Caco-2 (cell line): ENCODE measurements at regions not wholly inside any gene's neighbourhood (a gene's known extent, or its start where the extent isn't known, plus 50 kb on each side); places are given as distances from the start of the nearest gene placed in this dataset.
"Not testable (repeated sequence)": the region's sequence is repeated elsewhere in the genome, so short reads cannot be mapped to it uniquely, and the experiment has no call there.

Experiments
- BruUV-seq: library from RNA; stranded (reverse); fragments of 400-500 nt; replicated peaks from 2 replicates; lab custom pipeline; 2021; lab: Mats Ljungman, UMichigan
- CTCF ChIA-PET: fragments of 300-600 bp; sonication (Branson Sonifier 250); formaldehyde crosslinking; loops from one replicate; lab custom pipeline; 2022; ENCODE audit warnings: antibody characterized with exemption; lab: Charles Lee
- POLR2A ChIA-PET: fragments of 300-600 bp; sonication (Branson Sonifier 250); formaldehyde crosslinking; loops from one replicate; lab custom pipeline; 2022; ENCODE audit warnings: antibody characterized with exemption; lab: Charles Lee
- DNase-seq, 2 experiments: peaks; one replicate each; pipeline versions ENCODE4 v3.0.0 to v3.0.0-alpha.2; 2020 to 2022
- H3K27me3 ChIP-seq: replicated peaks from 2 replicates; pipeline ENCODE4 v1.6.0; 2011; ENCODE audit warnings: low read length; ENCODE audit not compliant: control insufficient read depth, insufficient read depth
- H3K36me3 ChIP-seq: 2 replicates; pipeline ENCODE4 v1.5.1; 2011; ENCODE audit warnings: low read length; ENCODE audit not compliant: control insufficient read depth, insufficient read depth
- H3K4me1 ChIP-seq: fragments of 250-450 bp; sonication (Bioruptor Pico); 2 replicates; pipeline ENCODE4 v1.5.1; 2020; ENCODE audit warnings: mild to moderate bottlenecking
- H3K4me3 ChIP-seq: 2 replicates; pipeline ENCODE4 v1.5.1; 2011; ENCODE audit warnings: low read depth, mild to moderate bottlenecking, control low read depth, low read length
- H3K9me3 ChIP-seq: fragments of 250-450 bp; sonication (Bioruptor Pico); 2 replicates; pipeline ENCODE4 v1.5.1; 2020; ENCODE audit warnings: mild to moderate bottlenecking, moderate library complexity
- H3K27ac Mint-ChIP-seq: one replicate; pipeline ENCODE4 v1.8.0; 2022; ENCODE audit warnings: mixed read lengths; ENCODE audit not compliant: unreplicated experiment
- H3K27me3 Mint-ChIP-seq: one replicate; pipeline ENCODE4 v1.8.0; 2022; ENCODE audit warnings: mixed read lengths; ENCODE audit not compliant: insufficient read depth, unreplicated experiment
- H3K36me3 Mint-ChIP-seq: one replicate; pipeline ENCODE4 v1.8.0; 2022; ENCODE audit warnings: mild to moderate bottlenecking, mixed read lengths; ENCODE audit not compliant: insufficient read depth, unreplicated experiment
- H3K4me1 Mint-ChIP-seq: one replicate; pipeline ENCODE4 v1.8.0; 2022; ENCODE audit warnings: low read depth, mixed read lengths; ENCODE audit not compliant: unreplicated experiment
- H3K4me3 Mint-ChIP-seq: one replicate; pipeline ENCODE4 v1.8.0; 2022; ENCODE audit warnings: mild to moderate bottlenecking, moderate library complexity, mixed read lengths; ENCODE audit not compliant: unreplicated experiment
- H3K9me3 Mint-ChIP-seq: one replicate; pipeline ENCODE4 v1.8.0; 2022; ENCODE audit warnings: mixed read lengths; ENCODE audit not compliant: unreplicated experiment
- intact Hi-C: fragments of 100-400 bp; cut with micrococcal nuclease; formaldehyde crosslinking; loops from one replicate; pipeline ENCODE4 v1.10.0; 2022; ENCODE audit not compliant: unreplicated experiment
- TF ChIP-seq, protein P1 (sequence below), 2 experiments: fragments of 200-600 bp in 1 of 2; IDR thresholded peaks; 1 replicate in 1 of 2; 2 replicates in 1 of 2; pipeline versions ENCODE4 v1.5.1 to v1.8.0; 2011 to 2022; ENCODE audit warnings: antibody characterized with exemption in 1 of 2, control low read depth in 1 of 2, inconsistent platforms in 1 of 2, low read depth in 1 of 2, low read length in 1 of 2, mild to moderate bottlenecking in 1 of 2, moderate library complexity in 1 of 2; ENCODE audit not compliant: insufficient read depth in 1 of 2, severe bottlenecking in 1 of 2, unreplicated experiment in 1 of 2

DNA sequence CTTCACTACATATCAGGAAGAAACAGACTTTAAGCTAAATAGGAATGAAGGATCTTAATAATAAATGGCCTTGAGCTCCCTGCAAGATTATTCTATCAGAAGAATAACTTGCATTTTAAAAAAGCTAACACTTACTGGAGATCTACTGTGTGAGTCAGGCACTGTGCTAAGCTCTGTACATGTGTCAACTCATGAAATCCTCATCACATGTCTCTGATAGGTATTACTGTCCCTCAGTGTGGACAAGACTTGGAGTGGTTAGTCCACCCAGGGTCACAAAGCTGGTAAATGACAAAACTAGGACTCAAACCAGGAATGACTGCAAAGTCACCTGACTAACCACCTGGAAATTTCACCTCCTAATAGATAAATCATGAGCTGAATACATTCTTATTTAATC is 57.1 kb upstream of the KCTD7 start:
- no peaks in the 10 kb centered on the region for H3K9me3 Mint-ChIP-seq
- H3K27me3 Mint-ChIP-seq: no peaks in the 10 kb centered on the region
- ChIA-PET CTCF (no interaction called here), POLR2A (no interaction called here)
- TSS peak; percentile 4 for BruUV-seq
- no peak overlapping the region for H3K27ac Mint-ChIP-seq
- H3K9me3 ChIP-seq: no peaks in the 10 kb centered on the region
- H3K4me3 Mint-ChIP-seq: no peak overlapping the region
- H3K4me3 ChIP-seq: no peak overlapping the region
- TF ChIP-seq, protein P1, sequence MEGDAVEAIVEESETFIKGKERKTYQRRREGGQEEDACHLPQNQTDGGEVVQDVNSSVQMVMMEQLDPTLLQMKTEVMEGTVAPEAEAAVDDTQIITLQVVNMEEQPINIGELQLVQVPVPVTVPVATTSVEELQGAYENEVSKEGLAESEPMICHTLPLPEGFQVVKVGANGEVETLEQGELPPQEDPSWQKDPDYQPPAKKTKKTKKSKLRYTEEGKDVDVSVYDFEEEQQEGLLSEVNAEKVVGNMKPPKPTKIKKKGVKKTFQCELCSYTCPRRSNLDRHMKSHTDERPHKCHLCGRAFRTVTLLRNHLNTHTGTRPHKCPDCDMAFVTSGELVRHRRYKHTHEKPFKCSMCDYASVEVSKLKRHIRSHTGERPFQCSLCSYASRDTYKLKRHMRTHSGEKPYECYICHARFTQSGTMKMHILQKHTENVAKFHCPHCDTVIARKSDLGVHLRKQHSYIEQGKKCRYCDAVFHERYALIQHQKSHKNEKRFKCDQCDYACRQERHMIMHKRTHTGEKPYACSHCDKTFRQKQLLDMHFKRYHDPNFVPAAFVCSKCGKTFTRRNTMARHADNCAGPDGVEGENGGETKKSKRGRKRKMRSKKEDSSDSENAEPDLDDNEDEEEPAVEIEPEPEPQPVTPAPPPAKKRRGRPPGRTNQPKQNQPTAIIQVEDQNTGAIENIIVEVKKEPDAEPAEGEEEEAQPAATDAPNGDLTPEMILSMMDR (IDR thresholded peaks at IDR 0.05; ENCODE audit: insufficient read depth in 1 of 2, low read depth in 1 of 2, low read length in 1 of 2, severe bottlenecking in 1 of 2, unreplicated experiment in 1 of 2): no peak
- peaks cover 20% of the 10 kb centered on the region for H3K4me1 Mint-ChIP-seq
- H3K4me1 ChIP-seq: no peaks in the 10 kb centered on the region
- H3K36me3 Mint-ChIP-seq: peaks cover 88% of the 10 kb centered on the region
- H3K27me3 ChIP-seq: no peaks in the 10 kb centered on the region
- DNase-seq: no peak
- intact Hi-C loops: no loop called here
- peaks cover 3% of the 10 kb centered on the region for H3K36me3 ChIP-seq

DNA sequence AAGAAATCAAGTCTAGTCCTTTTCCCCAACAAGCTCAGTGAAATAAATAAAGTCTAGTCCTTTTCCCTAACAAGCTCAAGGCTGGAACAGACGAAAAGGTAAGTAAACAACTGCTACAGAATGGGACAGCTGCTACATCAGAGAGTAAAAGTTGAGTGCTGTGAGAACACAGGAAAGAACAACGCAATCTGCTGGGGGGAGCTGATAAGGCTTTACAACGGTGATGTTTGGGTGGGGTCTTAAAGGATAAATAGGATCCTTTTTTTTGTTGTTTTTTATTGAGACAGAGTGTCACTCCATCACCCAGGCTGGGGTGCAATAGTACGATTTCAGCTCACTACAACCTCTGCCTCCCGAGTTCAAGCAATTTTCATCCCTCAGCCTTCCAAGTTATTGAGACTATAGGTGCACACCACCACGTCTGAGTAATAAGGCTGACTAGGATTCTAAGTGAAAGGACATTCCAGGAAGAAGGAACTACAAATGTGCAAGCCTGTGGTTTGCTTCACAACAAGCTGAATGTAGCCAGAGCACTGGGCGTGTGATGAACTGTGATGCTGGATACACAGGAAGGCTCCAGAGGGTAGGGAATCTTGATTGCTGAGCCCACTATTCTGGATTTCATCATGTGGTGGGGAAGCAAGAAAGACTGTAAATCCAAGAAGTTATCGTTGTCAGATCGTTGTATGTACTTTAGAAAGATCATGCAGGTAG is 54.7 kb upstream of the KCTD7 start:
- H3K27me3 ChIP-seq, intact Hi-C loops, H3K9me3 Mint-ChIP-seq, H3K4me3 Mint-ChIP-seq, H3K9me3 ChIP-seq, DNase-seq, H3K4me3 ChIP-seq, BruUV-seq, CTCF ChIA-PET, H3K4me1 ChIP-seq, H3K36me3 ChIP-seq, H3K27me3 Mint-ChIP-seq, H3K27ac Mint-ChIP-seq, POLR2A ChIA-PET: not testable (repeated sequence)
- H3K4me1 Mint-ChIP-seq: peaks cover 31% of the 10 kb centered on the region
- peaks cover 82% of the 10 kb centered on the region for H3K36me3 Mint-ChIP-seq

DNA sequence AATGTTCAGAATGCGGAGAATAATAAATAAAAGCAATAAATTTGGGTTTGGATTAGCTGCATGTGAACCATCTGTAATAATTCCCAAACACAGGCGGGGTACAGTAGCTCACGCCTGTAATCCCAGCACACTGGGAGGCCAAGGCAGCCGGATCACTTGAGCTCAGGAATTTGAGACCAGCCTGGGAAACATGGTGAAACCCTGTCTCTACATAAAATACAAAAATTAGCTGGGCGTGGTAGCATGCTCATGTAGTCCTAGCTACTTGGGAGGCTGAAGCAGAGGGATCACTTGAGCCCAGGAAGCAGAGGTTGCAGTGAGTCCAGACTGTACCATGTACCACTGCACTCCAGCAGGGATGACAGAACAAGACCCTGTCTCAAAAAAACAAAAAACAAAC is 53.9 kb upstream of the KCTD7 start:
- not testable (repeated sequence) for DNase-seq, H3K4me3 Mint-ChIP-seq, H3K27ac Mint-ChIP-seq

DNA sequence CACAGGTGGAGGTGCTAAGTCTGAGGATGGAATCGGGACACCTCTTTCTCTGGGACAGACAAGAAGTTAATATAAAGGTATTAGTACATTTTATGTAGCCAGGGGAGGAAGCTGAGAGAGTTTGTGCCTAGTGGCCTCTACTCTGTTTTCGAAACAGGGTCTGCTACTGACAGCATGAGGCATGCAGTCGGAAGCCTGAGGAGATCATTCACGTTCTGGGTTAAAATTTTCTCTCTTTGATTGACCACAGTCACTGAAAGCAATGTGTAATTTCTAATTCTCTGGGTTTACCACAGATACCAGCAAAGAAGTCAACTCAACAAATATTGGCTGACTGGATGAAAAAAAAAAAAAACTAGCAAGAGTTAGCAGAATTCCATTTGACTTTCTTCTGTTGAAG is 53.3 kb upstream of the KCTD7 start:
- Histone ChIP-seq H3K4me1 (no peaks in the 10 kb centered on the region), H3K27me3 (no peaks in the 10 kb centered on the region), H3K36me3 (peaks cover 3% of the 10 kb centered on the region), H3K9me3 (no peaks in the 10 kb centered on the region), H3K4me3 (no peak overlapping the region)
- BruUV-seq: no TSS peak
- intact Hi-C loops: no loop called here
- H3K27me3 Mint-ChIP-seq: no peaks in the 10 kb centered on the region
- no peaks in the 10 kb centered on the region for H3K9me3 Mint-ChIP-seq
- H3K4me3 Mint-ChIP-seq: no peak overlapping the region
- DNase-seq: no peak
- peaks cover 31% of the 10 kb centered on the region for H3K4me1 Mint-ChIP-seq
- peaks cover 72% of the 10 kb centered on the region for H3K36me3 Mint-ChIP-seq
- ChIA-PET CTCF (no interaction called here), POLR2A (no interaction called here)
- H3K27ac Mint-ChIP-seq: no peak overlapping the region
- TF ChIP-seq, protein P1 (IDR thresholded peaks at IDR 0.05; ENCODE audit: insufficient read depth in 1 of 2, low read depth in 1 of 2, low read length in 1 of 2, severe bottlenecking in 1 of 2, unreplicated experiment in 1 of 2): no peak

More for the DNA sequence above, 53.9 kb upstream of the KCTD7 start:
- H3K4me1 Mint-ChIP-seq: peaks cover 31% of the 10 kb centered on the region
- H3K27me3 ChIP-seq, H3K4me3 ChIP-seq, BruUV-seq, intact Hi-C loops, H3K4me1 ChIP-seq, H3K9me3 ChIP-seq, H3K9me3 Mint-ChIP-seq, H3K27me3 Mint-ChIP-seq, CTCF ChIA-PET, POLR2A ChIA-PET, H3K36me3 ChIP-seq: not testable (repeated sequence)
- peaks cover 79% of the 10 kb centered on the region for H3K36me3 Mint-ChIP-seq
